ENCODE measurements at regions not wholly inside any gene's neighbourhood (a gene's known extent, or its start where the extent isn't known, plus 50 kb on each side); places are given as distances from the start of the nearest gene placed in this dataset.

DNA sequence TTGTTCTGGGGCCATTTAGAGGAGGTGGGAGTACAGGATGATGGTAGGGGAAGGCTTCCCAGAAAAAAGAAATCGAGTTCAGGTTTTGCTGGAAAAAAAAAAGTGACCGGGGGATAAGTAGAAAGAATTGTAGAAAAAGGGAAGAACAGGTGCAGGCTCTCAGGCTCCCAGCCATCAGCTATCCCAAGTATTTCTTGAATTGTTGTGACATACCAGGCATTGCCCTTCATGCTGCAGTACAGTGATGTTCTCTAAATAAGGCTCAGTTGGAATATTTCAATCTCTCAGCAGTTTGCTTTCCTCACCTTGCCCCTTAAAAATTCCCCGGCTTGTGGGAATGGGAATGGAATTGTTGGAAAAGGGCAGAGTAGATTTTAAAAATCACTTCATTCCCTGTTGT, 82.5 kb upstream of the RGMA start:
- no peak for DNase-seq

DNA sequence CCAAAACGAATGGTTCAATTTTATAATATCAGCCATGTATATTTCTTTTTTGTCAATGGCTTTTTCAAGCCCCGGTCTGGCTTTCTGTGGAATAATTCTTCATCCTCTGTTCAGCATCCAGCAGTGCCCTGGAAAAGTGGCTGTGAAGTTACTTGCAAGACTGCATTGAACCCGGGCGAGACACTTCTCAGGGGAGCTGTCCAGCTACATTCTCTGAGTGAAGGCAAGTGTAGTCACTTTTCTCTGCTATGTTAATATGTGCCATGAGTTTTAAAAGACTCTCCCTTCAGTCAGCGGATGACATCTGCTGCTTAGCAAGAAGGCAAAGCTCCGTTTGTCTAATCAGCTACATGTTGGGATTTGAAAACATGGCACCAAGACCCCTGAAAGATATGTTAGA, 81.3 kb upstream of the RGMA start:
- no peak for DNase-seq

DNA sequence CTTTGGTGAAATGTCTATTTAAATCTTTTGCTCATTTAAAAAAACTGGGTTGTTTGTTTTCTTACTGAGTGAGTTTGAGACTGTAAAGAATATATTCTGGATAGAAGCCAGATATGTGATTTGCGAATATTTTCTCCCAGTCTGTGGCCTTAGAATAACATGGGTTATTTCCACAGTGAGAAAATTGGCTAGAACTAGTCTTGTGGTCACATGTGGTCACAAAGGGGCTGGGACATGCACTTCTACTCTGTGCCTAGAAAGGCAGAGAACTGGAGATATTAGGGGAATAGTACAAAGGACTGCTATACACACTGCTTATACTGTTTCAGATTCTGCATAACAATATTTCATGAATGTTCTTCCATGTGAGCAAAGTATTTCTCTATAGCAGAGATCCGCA, 79.9 kb upstream of the RGMA start:
- DNase-seq, result no peak

DNA sequence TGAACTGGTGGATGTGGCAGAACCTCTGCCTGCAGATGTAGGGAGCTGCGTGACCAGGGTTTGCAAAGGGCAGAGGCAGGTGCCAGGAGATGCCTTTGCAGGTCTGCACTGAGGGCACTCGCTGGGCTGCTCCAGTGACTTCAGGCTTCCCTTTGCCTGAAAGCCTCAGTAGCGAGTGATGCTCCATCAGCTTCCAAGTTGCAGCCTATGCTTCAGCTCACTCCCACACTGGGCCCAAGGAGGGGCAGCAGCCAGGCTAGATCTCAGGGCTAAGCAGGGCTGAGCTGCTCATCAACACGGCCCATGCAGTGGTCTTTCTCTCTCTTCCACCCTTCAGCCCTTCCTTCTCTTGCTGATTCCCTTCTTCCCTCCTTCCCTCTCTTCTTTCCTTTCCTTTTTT, 78.3 kb upstream of the RGMA start:
- DNase-seq, result no peak

DNA sequence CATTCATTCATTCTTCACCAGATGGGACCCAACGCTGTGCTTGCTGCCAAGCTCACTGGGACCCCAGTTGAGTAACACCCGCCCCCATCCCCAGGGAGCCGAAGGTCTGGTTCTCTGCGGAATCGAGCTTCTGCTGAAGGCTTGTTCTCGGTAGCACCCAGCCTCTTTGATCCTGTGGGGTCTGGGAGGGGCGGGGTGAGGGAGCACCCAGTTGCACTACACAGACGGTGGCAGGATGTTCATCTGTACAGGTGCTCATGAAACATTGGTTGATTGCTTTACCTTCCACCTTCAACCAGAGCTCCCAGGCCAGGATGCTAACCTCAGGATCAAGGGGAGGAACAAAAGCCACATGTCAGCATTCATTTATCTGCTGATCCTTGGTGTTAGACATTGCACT, 77.7 kb upstream of the RGMA start:
- no peak for DNase-seq

DNA sequence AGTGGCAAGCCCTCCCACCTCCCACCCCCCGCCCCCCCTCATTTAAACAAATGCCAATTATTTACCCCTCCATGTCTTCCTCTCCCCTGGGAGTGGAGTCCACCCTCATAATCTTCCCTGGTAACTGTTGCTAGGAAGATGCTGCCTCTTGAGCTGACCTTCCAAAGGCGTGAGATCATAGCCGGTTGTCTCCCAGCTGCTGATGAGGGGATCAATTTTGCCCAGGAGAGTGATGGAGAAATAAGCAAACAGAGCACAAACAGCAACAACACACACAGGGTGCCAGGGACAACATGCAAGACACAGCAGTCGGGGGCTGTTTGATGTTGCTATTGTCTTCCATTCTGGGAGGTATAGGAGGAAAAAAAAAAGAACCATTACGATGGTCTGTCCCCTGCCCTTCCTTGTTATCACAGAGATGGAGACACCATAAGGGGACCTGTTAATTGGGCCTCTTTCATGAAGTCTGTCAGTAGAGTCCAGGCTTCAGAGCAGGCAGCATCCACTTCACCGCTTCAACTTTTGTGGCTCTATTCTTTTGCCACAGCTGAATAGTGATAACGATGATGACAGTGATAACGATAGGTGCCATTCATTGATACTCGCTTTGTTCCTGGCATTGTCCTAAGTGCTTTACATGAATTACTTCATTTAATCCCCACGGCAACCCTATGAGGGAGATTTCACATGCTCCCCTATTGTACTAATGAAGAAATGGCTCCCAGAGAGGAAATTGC, 76.9 kb upstream of the RGMA start:
- no peak for DNase-seq

DNA sequence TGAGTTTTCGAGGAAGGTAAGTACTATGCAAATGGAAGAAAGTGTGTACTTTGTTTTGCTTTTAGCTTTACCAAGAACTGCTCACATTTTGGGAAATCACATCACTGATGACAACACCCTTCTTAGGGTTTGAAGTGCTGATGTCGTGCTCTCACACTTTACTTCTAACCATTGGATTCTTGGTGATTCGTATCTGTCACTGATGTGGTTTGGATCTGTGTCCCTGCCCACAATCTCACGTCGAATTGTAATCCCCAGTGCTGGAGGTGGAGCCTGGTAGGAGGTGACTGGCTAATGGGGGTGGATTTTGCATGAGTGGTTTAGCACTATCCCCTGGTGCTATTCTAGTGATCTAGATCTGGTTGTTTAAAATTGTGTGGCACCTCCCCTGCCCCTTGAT, 75.4 kb upstream of the RGMA start:
- no peak for DNase-seq

DNA sequence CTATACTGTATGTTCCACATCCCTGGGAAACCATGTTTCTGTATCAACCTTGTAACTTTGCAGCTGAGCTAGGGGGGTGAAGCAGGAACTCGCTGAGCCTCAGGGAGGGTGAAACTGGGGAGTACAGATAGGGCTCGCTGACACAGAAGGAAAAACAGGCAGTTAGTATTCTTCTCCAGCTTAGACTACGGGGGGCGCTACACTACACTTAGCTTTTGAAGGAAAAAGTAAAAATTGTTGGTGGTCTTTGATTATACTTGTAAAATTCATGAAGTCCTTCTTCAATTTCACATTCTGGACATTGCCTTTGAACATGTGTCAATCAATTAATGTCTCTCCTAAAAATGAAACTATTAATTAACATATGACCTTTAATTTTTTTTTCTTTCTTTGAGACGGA, 73.5 kb upstream of the RGMA start:
- no peak for DNase-seq

DNA sequence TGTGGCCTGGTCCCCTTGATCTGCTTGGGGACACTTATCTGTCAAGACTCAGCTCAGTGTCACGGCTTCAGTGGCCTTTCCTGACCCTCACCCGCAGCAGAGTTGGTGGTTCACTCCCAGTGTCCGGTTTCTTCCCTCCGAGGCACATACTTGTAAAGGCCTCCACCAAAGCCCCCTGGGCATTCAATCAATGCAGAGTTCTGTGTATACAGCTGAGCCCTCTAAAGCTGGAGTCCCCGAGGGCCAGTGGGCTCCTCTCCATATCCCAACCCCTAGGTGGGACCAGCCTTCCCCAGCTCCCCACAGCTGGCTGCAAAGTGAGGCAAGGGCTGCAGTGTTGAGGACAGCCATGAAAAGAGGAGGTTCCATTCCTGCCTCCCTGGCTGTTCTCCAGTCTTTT, 70.9 kb upstream of the RGMA start:
- no peak for DNase-seq

DNA sequence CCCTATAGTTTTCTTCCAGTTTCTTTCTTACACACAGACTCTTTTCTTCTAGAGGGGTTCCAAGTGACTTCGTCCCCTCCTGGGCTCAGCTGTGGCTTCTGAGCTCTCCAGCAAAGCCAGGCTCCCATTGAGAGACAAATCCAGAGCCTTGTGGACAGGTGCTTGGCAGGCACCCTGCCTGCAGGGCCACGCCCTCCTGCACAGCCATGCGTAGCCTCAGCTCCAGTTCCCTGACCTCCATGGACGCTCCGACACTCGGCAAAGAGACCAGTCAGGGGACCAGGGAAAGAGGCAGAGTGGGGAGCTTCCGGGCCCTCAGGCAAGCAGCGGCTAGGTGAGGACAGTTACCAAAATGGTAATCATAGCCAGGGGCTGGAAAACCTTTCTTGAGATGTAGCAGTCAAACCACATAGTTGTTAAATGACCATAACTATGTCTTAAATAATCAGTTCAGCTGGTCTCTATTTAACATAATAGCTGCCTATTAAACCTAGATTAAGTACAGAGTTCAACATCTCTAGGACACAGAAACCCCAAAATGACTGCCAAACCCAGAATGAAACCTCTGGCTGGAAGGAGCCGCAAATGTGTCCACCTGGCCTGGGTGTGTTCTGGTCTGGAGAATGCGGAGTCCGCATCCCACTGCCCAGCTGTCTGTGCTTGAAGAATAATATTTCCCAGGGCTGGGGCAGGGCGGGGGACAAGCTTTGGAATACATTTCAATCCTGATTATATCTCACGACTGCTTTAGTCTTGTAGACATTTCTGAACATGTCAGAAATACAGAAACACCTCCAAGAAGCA, 69.3 kb upstream of the RGMA start:
- DNase-seq, result no peak

DNA sequence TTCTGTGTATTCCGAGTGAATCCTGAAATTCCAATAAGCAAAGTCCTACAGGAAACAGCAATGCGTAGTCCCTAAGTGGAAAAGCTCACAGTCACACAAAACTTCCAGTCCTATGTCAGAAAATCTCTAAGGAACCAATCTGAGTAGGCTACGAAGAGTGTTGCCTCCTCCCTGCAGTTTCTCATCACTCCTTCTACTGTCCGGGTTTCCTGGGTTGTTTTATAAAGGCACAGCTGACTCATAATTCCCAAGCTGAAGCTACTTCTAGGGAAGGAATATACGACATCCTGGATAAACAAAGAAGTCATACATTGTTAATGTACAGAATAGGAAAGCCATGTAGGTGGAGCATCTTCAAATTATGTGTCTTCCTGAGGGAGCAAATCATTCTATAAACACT, 65.7 kb upstream of the RGMA start:
- no peak for DNase-seq

DNA sequence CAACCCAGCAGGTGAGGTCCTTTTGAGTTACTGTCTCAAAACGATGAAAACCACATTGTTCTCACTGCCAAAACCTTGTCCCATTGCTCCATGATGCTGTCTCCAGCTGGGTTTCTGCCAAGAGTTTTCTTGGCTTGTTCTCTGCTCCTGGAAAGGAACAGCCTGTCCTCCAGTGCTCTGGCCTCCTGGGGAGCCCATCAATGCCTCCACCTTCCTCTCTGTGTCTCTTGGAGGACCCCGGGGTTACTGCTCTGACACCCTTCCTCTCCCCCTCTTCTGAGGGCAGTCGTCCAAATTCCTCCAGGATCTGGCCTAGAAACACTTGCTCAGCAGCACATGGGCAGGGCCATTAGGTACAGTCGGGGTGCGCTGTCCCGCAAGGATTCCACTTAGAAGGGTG, 63.9 kb upstream of the RGMA start:
- no peak for DNase-seq

DNA sequence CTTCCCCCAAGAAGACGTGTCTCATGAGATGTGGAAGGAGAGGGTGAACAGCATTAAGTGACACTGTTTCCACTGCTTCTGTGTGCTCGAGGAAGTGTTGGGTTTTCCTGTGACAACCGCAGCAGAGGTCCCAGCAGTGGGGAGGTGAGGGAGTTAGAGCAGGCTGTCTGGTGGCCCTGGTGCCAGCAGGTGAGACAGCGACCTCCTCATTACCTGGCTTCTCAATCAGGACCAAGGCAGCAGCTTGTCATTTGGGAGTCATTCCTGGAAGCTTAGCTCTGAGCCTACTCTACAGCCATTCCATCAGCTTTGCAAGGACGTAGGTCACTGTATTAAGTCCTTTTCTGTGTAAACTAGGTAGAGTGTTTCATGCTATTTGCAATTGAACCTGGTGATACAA, 63.3 kb upstream of the RGMA start:
- no peak for DNase-seq

DNA sequence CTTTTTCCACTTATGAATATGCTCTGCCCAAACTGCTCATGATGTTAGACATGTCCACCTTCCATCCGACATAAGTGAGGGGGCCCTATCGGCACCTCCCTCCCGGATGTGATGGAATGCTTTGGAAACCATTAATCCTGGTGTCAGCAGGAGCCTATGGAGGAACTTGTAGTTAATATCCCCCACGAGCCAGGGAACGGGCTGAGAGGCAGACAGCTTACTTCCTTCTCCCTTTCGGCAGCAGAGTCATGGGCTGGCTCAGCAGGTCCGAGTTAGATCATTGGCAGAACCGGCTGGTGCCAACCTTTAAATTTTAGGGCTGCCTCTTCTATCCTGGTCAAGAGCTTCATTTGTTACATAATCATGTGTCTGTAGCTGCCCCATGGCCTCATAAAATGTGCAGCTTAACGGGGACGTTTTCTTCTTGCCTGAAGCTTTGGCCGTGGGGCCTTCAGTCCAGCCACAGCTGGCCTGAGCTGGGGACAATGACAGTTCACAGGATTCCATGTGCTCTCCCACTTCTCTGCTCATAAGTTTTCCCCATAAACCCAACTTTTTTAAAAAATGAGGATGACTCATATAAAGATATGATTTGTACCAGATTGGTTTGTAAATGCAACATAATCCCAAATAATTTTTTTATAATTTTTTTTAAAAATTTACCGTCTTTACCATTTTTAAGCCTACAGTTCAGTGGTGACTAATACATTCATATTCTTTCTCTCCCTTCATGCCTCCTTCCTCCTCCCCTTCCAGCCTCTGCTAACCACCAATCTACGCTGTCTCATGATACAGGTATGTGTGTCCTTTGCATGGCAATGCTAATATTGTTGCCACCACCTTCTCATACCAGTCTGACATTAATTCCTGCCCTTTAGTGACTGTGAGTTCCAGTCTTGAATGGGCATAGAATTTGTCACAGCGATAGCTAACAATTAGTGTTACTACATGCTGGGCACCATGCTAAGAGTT, 62.2 kb upstream of the RGMA start:
- DNase-seq, result no peak

DNA sequence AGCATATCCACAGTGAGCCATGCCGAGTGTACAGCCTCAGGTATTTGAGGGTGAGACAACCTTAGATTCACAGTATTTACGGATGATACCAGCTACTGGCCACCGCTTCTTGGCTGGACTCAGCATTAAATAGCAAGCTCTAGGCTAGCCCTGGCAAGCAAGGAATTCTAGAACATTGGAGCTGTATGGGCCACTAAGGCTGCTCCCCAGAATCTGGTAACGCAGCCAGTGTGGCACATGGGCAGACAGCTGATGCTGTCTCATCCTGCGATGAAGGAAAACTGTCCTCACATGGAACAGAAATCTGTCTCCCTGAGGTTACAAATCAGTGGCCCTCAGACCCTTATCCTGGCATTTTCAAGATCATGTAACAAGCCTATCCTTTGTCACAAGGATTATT, 57.6 kb upstream of the RGMA start:
- DNase-seq, result no peak

DNA sequence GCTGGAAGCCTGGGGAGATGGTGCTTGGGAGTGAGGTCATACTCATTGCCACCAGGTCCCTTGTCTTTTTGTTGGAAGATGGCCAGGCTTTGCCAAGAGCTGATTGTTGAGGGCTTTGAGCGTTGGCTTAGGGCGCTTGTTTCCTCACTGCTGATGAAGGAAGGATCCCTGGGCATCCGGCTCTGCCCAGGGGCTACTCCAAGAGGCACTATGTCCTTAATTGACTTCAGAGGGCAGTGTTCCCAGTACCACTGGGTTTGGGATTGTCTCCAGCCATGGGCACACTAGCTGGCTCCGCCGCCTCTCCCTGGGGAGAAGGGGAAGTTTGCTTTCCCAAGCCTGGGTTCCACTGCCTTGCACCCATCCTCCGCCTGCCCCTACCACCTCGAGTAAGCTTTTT, 57.2 kb upstream of the RGMA start:
- no peak for DNase-seq

DNA sequence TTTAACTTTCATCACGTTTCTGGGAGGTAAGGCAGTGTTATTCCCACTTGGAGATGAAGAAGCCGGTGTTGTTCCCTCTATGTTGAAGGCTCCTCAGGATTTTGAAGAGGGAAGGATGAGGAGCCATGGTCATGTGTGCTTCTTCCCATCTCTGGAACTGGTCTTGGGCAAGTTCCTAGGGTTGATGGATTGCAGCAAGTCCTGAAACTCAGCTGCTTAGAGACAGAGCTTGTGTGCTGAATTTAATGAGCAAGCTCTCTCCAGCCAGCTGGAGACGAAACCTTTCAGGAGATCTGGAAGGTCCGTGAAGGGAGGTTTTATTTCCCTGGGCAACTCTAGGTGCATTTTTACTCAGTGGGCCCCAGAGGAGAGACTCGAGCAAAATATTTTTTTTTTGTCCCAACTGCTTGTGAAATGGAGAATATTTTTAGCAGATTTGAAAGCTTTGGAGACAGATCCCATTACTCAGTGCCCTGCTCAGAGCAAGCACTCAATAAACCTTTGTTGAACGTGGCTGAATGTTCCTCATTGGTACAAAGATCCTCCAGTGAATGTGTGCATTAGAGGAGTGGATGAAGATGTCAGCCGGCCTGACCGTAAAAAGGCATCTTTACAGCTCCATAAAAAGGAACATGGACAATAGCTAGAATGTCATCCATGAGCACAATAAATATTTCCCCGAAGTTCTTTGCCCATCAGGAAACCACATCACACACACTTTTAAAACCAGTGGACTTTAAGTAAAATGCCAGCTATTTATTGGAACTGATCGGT, 55.6 kb upstream of the RGMA start:
- no peak for DNase-seq

DNA sequence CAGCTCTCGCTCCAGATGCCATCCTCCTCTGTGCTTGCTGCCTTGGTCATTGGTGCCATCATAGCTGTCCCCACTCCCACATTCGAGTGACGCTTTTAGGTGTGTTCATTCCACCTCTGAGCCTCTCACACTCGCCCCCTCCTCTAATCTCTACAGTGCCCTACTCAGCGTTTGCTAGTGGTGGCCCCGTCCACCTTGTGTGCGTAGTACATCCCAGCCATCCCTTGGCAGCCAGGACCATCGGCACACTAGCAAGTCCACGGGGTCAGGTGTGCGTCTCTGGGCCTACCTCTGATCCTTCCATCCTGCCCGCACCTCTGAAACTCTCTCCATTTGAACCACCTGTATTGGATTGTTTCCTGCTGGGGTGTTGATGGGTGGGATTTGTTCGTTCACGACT, 54.2 kb upstream of the RGMA start:
- no peak for DNase-seq

DNA sequence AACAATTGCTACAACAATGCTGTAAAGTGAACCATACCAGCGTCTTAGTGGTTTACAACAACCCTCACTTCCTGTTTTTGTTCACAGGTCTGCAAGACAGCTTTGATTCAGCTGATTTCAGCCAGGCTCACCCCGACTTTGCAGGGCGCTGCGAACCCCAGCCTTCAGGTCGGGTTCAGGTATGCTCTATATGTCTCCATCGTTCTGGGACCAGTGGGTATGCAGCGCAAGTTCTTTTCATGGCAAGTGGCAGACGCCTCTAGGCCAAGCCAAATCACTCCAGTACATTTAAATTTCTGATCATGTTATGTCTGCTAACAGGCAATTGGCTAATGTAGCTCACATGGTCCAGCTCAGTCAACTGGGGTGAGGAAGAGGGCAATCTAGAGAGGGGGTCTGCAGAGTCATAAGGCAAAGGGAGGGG, 52.4 kb upstream of the RGMA start:
- no peak for DNase-seq

DNA sequence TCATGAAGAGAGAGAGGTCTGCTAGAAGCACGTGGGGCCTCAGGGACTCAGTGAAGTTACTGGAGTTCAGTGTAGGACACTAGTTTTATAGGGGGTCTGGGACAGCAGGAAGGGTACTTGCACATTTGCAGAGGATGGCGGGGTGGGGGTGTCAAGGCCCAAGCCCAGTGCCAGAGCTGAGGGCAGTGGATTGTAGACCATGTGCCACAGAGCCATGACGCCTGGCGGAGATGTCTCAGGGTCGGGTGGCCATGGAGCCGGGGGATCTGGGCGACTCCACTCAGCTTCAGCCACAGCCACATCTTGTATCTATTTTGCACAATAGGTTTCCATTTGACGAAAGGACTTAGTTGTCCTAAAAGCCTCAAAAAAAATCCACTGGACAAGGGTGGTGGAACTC, 50.4 kb upstream of the RGMA start:
- DNase-seq, result no peak

DNA sequence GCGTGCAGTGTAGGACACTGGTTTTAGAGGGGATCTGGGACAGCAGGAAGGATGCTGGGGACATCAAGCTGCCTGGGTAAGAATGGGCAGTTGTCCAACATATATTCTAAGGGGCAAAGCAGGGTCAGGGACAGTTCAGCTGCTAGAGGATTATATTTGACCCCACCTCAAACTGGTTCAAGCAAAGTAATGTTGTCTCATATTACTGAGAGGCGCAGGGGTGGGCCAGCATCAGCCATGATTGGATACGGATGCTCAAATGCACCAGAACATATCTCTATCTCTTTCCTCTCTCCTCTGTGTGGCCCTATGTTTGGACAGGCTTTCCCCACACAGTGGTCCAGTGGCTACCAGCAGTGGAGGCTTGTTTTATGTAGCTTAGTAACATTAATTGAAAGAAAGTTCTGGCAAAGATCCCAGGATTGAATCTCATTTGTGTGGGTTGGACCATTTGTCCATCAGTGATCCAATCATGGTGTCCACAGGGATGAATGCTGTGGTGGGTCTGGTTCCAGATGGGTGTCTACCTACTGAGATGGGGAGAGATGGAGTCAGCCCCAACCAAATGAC, 49.8 kb upstream of the RGMA start:
- no peak for DNase-seq

Measured in amniotic stem cell (primary cell).